ENCODE measurements at regions not wholly inside any gene's neighbourhood (a gene's known extent, or its start where the extent isn't known, plus 50 kb on each side); places are given as distances from the start of the nearest gene placed in this dataset.

DNA sequence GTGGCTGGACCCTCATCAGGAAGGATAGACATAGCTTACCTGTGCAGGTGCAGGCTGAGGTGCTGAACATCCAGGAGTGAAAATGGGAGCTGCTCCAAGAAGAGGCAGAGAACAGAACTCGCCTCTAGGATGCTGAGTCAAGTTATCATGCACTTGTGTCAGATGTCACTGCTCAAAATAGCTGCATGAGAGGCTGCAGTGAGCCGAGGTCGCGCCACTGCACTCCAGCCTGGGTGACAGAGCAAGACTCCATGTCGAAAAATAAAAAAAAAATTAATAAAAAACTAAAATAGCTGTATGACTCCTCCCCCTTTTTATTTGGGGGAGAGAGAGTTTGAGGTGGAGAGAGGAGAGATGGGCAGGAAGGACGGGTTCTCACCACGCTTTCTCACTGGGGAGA lies 148.8 kb downstream of the FOXL1 start:
- no peak overlapping the region for H3K27ac ChIP-seq
- H3K9ac ChIP-seq = no peak overlapping the region
- no peaks in the 10 kb centered on the region for H3K9me3 ChIP-seq (ENCODE audit: control insufficient read depth, low read length)
- no peak overlapping the region for H3K4me3 ChIP-seq (ENCODE audit: low read depth, low read length)
- peaks cover 4% of the 10 kb centered on the region for H3K27me3 ChIP-seq (ENCODE audit: control insufficient read depth, insufficient read depth, low read length)
- H3K4me1 ChIP-seq = peaks cover 3% of the 10 kb centered on the region
- H3K4me2 ChIP-seq (ENCODE audit: low read length) = no peak overlapping the region
- TF ChIP-seq CTCF (IDR thresholded peaks at IDR 0.05) = no peak
- H3K79me2 ChIP-seq = no peaks in the 10 kb centered on the region
- no peaks in the 10 kb centered on the region for H3K36me3 ChIP-seq (ENCODE audit: control insufficient read depth, insufficient read depth, low read length)
- no peak overlapping the region for H2AFZ ChIP-seq

DNA sequence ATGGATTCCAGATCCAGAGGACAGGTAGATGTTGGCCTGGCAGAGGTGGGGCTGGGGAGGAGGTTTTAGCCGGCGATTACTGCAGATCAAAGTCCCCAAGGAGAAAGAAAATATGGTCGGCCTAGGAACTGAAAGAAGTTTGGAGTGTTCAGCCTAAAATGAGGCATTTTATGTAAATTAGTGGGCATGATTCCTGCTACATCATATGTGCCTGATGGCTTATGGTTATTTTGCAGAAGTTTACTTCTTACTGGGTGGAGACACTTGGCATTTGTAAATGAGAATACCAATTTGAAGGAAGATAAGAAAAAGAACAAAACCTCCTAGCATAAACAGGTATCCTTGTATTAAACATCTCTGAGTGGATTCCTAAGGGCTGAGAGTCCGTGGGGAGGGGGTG lies 149.3 kb downstream of the FOXL1 start:
- H3K4me1 ChIP-seq = peaks cover 3% of the 10 kb centered on the region
- peaks cover 4% of the 10 kb centered on the region for H3K27me3 ChIP-seq (ENCODE audit: control insufficient read depth, insufficient read depth, low read length)
- H3K4me3 ChIP-seq (ENCODE audit: low read depth, low read length) = no peak overlapping the region
- H3K36me3 ChIP-seq (ENCODE audit: control insufficient read depth, insufficient read depth, low read length) = no peaks in the 10 kb centered on the region
- TF ChIP-seq CTCF (IDR thresholded peaks at IDR 0.05) = no peak
- no peak overlapping the region for H3K27ac ChIP-seq
- H3K9me3 ChIP-seq (ENCODE audit: control insufficient read depth, low read length) = no peaks in the 10 kb centered on the region
- H2AFZ ChIP-seq = no peak overlapping the region
- H3K9ac ChIP-seq = no peak overlapping the region
- no peaks in the 10 kb centered on the region for H3K79me2 ChIP-seq
- H3K4me2 ChIP-seq (ENCODE audit: low read length) = no peak overlapping the region

- Histone ChIP-seq H3K27ac (no peak overlapping the region), H3K27me3 (ENCODE audit: control insufficient read depth, insufficient read depth, low read length) (peaks cover 4% of the 10 kb centered on the region), H2AFZ (no peak overlapping the region), H3K36me3 (ENCODE audit: control insufficient read depth, insufficient read depth, low read length) (no peaks in the 10 kb centered on the region), H3K9ac (no peak overlapping the region), H3K79me2 (no peaks in the 10 kb centered on the region), H3K4me2 (ENCODE audit: low read length) (no peak overlapping the region), H3K4me1 (peaks cover 3% of the 10 kb centered on the region), H3K4me3 (ENCODE audit: low read depth, low read length) (no peak overlapping the region), H3K9me3 (ENCODE audit: control insufficient read depth, low read length) (no peaks in the 10 kb centered on the region)
- no peak for TF ChIP-seq CTCF (IDR thresholded peaks at IDR 0.05)
Observed at GRCh38 chr16:86729686-86730085, 151.3 kb downstream of the FOXL1 start.

DNA sequence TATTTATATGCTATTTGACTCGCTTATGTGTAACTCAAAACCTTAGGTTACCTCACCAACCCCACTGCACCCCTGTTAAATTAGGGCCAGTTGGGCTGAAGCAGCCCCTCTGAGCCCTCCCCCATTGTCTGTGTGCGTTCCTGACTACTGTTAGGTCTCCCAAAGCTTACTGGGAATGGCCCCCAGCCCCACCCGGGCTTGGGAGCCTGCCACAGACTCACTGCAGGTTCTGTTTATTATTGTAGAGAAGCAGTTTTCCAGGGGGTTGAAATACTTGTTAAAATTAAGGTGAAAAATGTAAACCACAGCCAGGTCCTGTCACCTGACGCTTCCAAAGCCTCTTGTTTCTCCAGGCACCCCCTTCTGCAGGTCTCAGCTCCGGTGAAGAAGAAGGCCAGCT lies 151.7 kb downstream of the FOXL1 start:
- no peak overlapping the region for H2AFZ ChIP-seq
- no peak overlapping the region for H3K4me3 ChIP-seq (ENCODE audit: low read depth, low read length)
- H3K36me3 ChIP-seq (ENCODE audit: control insufficient read depth, insufficient read depth, low read length) = no peaks in the 10 kb centered on the region
- H3K27me3 ChIP-seq (ENCODE audit: control insufficient read depth, insufficient read depth, low read length) = peaks cover 4% of the 10 kb centered on the region
- H3K4me1 ChIP-seq = peaks cover 3% of the 10 kb centered on the region
- TF ChIP-seq CTCF (IDR thresholded peaks at IDR 0.05) = no peak
- no peak overlapping the region for H3K4me2 ChIP-seq (ENCODE audit: low read length)
- no peak overlapping the region for H3K9ac ChIP-seq
- no peaks in the 10 kb centered on the region for H3K9me3 ChIP-seq (ENCODE audit: control insufficient read depth, low read length)
- no peak overlapping the region for H3K27ac ChIP-seq
- H3K79me2 ChIP-seq = no peaks in the 10 kb centered on the region

DNA sequence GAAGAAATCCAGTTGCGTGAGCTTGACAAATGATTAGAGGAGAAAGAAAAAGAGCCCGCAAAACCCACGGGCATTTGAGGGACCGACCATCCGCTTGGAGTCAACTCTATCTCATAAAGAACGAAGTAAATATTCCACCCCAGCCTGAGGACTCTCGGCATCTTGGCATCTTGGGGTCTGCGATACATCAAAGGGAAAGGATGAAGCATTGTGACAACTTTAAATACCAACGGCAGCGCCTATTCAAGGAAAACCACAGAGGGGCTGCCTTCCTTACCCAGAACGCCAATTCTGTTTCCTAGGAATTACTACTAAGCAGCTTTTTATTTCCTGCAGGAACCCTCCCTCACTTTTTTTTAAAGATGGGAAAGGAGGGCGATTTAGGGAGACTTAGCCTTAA lies 152.2 kb downstream of the FOXL1 start:
- no peaks in the 10 kb centered on the region for H3K9me3 ChIP-seq (ENCODE audit: control insufficient read depth, low read length)
- no peak overlapping the region for H3K4me2 ChIP-seq (ENCODE audit: low read length)
- H3K4me3 ChIP-seq (ENCODE audit: low read depth, low read length) = no peak overlapping the region
- no peak overlapping the region for H3K27ac ChIP-seq
- no peak overlapping the region for H2AFZ ChIP-seq
- peaks cover 4% of the 10 kb centered on the region for H3K27me3 ChIP-seq (ENCODE audit: control insufficient read depth, insufficient read depth, low read length)
- H3K79me2 ChIP-seq = no peaks in the 10 kb centered on the region
- no peaks in the 10 kb centered on the region for H3K36me3 ChIP-seq (ENCODE audit: control insufficient read depth, insufficient read depth, low read length)
- no peak for TF ChIP-seq CTCF (IDR thresholded peaks at IDR 0.05)
- H3K4me1 ChIP-seq = peaks cover 3% of the 10 kb centered on the region
- no peak overlapping the region for H3K9ac ChIP-seq
